GM18873 (cell line): ENCODE measurements at regions not wholly inside any gene's neighbourhood (a gene's known extent, or its start where the extent isn't known, plus 50 kb on each side); places are given as distances from the start of the nearest gene placed in this dataset.

ENCODE experiments used
- ATAC-seq: cut with Tn5 transposase; IDR thresholded peaks from one replicate; pipeline ENCODE4 v1.9.1; 2021; ENCODE audit warnings: mild to moderate bottlenecking, moderate library complexity, moderate number of reproducible peaks; ENCODE audit not compliant: unreplicated experiment, low FRiP score

DNA sequence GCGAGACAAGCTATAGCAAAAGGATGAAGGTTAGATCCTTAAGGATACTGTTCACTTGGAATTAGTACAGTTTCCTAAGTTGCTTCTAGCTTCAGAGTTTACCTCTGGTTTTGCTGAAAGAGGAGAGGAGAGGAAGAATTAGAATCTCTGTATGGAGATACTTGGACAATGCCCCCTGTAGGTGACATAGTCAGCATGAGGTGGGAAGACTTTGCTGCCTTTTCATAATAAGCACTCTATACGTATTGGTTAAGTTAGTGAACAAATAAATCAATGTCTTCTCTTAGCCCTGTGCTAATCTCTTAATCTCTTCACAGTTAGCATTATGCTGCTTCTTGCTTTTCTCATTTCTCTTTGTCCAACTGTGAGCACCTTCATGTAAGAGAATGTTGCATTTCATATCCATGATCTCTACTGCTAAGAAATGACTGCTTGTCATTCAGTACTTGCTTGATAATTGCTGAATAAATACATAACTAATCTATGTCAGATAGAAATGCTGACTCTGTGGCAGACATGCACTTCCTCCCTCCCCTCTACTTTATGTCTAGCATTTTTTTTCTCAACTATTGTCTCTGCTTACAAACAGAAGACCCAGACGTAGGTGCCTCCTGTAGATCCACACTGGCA lies 527.2 kb downstream of the GBA3 start:
- ATAC-seq = no peak

DNA sequence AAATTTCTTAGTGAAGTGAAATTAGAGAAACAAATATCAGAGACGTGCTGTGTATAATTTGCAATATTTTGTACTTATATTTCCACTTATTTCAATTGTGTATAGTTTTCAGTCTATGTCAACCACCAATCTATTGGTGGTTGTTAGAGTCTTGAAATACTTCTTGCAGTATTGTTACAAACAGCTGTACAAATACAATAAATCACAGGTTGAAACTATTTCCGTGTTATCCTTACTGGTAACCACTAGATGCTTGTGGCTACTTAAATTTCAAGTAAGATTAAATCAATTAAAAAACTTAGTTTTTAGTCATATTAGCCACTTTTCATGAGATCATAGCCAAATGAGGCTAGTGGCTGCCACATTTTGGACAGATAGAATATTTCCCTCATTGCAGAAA lies 520.5 kb downstream of the GBA3 start:
- ATAC-seq = no peak

DNA sequence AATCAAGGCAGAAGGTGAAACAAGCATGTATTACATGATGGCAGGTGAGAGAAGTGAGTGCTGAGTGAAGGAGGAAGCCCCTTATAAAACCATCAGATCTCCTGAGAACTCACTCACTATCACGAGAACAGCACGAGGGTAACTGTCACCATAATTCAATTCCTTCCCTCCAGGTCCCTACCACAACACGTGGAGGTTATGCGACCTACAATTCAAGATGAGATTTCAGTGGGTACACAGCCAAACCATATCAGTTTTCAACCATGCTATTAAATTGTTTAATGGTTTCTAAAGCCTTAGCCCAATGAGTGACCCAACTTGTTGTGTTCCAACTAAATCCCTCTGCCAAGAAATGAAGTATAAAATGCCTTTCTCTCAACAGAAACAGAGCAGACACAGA lies 519.8 kb downstream of the GBA3 start:
- ATAC-seq = no peak

DNA sequence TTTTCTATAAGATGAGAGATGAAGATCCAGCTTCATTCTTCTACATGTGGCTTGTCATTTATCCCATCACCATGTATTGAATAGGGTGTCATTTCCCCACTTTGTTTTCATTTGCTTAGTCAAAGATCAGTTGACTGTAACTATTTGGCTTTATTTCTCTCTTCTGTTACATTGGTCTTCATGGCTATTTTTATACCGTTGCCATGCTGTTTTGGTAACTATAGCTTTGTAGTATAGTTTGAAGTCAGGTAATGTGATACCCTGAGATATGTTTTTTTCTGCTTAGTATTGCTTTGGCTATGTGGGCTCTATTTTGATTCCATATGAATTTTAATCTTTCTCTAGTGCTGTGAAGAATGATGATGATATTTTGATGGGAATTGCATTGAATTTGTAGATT lies 514.3 kb downstream of the GBA3 start:
- ATAC-seq = no peak

DNA sequence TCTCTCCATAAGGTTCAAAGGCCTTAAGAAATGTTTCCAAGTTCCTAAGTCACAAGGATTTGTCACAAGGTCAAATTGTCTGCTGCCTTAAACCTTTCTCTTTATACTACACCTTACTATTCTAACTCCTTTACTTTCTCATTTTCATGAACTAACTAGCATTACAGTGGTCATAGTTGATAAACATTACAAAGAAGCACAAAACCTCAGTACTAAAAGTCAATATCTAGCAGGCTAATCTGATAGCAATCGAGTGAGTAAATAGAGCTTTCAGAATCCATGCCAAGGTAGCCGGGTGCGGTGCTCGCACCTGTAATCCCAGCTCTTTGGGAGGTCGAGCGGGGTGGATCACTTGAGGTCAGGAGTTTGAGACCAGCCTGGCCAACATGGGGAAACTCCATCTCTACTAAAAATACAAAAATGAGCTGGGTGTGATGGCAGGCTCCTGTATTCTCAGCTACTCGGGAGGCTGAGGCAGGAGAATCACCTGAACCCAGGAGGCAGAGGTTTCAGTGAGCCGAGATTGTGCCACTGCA lies 510.0 kb downstream of the GBA3 start:
- no peak for ATAC-seq

DNA sequence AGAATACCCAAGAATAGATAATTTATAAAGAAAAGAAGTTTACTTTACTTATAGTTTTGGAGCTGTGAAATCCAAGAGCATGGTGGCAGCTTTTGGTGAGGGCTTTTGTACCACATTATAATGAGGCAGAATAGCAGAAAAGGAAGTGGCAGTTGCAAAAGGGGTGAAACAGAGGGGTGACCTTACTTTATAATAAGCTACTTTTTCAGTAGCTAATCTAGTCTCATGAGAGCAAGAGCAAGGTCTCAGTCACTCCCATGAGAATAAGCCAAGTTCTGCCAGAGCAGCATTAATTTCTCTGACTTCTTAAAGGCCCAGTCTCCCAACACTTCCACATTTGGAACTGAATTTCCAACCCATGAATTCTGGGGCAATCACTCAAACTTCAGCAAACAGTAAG lies 502.0 kb downstream of the GBA3 start:
- no peak for ATAC-seq

DNA sequence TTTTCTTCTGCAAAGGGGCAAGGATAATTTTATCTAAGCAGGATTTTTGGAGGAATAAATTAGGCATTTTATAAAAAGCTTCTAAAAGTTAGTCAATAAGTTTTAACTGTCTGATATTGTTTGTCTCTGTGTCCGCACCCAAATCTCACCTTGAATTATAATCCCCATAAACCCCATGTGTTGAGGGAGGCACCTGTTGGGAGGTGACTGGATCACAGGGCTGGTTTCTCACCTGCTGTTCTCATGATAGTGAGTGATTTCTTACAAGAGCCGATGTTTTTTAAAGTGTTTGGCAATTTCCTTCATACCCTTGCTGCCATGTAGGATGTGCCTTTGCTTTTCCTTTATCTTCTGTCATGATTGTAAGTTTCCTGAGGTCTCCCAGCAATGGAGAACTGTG lies 481.4 kb downstream of the GBA3 start:
- no peak for ATAC-seq

DNA sequence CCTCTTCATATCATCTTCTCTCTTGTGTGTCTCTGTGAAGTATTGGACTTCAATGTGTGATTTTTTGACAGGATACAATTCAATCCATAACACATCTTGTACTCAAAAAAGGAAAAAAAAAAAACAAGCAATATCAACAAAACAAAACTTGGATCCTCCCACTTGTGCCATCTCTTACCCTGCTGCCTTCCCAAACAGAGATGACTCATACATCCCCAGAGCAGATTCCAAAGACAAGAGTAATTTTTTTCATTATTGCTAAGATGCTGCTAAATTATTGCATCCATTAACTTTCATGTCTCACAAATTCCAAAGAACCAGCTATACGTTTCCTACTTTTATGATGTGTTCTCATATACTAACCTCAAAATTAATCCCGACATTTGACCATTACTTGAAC lies 479.2 kb downstream of the GBA3 start:
- no peak for ATAC-seq

DNA sequence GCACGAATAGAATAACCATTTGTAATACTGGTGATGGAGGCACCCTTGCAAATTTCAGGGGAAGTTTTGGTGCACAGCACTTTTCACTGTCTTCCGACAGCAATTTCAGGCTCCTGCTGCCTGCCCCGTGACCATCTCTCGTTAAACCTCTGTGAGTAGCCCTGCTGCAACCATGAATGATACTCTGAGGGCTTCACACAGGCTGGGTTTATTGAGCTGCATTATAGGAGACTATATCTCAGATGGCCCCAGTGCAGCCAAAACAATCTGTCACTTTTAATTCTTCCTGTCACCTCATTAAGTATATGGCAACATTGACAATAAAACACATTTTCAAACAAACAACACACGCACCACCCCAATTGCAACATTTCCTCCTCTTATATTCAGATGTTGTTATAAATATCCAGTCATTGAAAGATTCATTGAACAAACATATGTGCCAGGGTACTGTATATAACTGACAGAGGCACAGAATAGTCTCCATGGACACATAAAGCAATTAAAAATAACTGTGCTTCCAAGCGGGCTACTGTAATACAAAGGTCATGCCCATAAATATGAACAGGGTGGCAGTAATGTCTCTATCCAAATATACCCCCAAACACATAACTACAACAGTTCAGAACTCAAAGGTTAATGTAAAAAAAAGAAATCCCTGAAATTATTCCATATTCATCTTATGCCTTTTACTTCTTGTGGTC lies 477.0 kb downstream of the GBA3 start:
- no peak for ATAC-seq

DNA sequence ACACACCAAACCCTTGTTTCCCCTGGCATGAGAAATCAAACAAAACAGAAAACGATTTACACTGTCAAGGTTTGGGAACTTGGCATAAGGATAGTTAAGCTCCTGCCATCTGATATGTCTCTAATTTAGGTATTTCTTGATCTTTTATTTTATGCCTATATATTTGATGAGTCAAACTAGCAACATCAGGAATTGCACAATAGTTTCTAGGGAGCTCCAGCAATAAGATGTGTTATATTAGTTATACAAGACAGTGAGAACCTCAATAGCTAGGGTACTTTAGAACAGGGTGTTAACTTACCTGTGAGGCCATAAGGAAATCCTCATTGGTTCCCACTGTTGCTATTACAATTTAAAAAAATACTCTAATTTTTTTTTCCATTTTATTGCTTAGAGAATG lies 474.2 kb downstream of the GBA3 start:
- no peak for ATAC-seq

DNA sequence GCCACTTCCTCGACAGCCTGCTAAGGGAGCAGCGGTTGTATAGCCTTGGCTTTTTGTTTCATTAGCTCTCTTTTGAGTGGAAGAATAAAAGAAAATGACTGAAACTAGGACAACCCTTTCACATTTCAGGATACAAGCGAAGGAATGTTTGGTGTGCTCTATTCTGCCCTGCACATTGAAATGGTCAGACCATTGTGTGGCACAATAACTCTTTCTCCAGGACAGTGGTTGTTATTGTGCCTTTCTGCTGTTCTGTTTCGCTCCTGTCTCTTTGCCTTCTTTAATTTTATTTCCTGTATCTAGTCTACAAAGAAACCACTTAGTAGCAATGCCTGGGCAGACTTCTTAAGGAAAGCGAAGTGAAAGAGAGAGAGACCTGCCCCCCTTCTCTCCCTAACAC lies 473.7 kb downstream of the GBA3 start:
- no peak for ATAC-seq

DNA sequence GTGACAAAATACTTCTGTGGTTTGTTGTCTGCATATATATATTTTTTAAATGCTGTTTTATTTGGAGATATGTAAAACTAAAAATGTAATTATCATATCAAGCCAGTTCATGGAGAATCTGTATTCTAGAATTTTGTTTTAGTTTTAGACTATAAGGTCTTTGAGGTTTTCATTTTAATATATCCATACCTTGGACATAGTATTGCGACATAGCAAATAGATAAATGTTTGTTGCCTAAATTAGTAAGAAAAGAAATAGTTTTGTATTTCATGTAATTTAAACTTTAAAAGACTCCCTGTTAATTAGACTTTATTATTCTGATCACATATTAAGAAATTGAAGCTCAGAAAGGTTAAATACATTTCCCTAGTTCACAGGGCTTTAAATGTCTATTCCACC lies 472.9 kb downstream of the GBA3 start:
- no peak for ATAC-seq

DNA sequence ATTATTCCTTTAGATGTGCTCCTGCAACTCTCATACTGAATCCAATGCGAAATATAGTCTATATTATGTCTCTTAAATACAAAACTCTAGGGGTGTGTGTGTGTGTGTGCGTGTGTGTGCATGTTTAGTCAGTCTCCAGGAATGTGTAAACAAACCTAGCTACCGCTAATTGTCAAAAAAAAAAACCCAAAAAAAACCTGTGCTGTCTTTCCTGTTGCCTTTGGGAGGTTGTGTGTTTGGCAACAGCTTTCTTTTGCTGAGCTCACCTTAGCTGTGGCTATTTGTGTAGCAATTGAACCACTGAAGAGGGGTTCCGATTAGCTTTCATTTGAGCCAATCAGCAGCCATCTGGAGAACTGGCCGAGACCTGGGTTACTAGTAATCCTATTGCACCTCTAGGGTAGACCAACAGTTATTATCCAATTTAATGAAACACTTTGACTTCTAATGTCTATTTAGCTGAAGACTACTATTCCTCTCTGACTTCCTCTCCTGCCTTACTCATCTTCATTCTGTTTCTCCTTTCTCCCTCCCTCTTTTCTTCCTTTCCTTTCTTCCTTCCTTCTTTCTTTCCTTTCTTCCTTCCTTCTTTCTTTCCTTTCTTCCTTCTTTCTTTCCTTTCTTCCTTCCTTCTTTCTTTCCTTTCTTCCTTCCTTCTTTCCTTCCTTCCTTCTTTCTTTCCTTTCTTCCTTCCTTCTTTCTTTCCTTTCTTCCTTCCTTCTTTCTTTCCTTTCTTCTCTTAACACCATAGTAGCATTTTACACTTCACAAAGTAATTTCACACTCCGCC lies 471.1 kb downstream of the GBA3 start:
- no peak for ATAC-seq

DNA sequence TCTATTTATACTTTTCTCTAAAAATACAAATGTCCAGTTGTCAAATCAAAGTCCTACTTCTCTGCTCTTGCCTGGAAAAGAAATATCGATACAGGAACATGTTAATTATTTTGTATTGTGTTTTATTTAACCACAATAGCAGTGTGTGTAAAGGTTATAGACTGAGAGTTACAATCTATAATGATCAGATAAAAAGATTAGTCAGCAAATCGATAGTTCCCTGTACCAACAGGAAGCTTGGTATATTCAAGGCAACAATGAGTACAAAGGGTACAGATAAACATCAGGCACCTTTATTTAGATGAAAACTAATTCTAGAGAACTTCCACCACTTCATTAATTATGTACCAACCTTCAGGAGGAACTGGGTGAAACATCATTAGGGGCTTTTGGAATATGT lies 469.5 kb downstream of the GBA3 start:
- no peak for ATAC-seq

DNA sequence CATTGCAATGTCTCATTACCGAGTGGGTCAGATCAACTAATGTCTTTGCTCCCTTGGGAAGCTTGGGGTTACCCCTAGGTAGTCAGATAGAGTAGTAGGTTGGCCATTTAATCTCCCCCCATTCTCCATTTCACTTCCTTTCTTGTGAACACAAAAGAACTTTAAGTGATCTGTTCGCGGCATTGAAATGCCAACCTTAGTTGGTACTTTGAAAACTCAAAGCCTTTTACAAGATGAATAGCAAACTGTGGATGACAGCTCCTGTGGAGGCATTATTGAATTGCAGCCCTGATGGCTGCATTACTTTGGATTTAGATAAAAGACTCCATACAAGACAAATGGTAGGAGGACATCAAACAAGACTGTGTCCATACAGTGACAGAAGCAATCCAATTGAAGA lies 469.1 kb downstream of the GBA3 start:
- no peak for ATAC-seq

DNA sequence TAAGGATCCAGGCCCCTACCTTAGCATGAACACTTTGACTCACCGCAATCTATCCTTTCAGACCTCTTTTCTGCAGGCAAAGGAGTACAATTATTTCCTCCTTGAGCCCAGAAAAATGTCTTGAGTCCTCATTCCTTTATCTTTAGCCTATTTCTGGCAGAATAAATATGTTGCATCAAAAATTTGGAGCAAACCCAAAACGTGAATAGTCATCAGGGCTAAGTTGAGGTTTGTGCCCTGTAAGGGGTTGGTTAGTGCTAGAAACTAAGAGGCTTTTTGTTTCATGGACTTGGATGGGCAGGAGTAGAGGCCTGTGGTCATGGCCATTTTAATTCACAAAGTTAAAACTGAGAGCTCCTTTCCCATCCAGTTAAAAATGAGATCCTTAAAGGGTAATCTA lies 460.3 kb downstream of the GBA3 start:
- no peak for ATAC-seq

DNA sequence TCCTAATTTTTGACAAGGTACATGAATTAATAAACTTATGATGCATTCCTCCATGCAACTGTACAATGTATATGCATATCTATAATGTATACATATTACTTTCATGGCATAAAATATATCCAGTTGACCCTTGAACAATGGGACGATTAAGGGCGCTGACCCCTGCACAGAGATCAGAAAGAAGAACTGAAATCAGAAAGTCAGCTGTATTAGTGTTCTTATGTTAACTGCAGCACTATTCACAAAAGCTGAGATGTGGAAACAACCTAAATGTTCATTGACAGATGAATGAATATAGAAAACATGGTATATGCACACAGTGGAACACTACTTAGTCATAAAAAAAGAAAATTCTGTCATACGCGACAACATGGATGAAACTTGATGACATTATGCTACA lies 457.1 kb downstream of the GBA3 start:
- no peak for ATAC-seq

DNA sequence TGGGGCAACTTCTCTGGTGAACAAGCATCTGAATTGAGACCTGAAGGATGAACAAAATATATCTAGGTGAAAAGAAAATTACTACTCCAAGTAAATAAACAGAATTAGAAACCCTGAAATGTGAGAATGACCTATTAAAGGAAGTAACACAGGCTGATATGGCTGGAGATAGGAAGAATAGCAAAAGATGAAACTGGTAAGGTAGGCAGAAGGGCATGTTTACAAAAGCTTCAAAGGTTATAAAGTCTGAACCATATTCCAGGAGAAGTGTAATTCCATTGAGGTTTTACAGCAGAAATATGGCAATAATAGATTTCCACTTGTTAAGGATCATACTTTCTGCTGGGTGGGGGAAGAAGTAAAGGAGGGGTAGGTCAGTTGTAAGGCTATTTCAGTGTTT lies 452.0 kb downstream of the GBA3 start:
- no peak for ATAC-seq

DNA sequence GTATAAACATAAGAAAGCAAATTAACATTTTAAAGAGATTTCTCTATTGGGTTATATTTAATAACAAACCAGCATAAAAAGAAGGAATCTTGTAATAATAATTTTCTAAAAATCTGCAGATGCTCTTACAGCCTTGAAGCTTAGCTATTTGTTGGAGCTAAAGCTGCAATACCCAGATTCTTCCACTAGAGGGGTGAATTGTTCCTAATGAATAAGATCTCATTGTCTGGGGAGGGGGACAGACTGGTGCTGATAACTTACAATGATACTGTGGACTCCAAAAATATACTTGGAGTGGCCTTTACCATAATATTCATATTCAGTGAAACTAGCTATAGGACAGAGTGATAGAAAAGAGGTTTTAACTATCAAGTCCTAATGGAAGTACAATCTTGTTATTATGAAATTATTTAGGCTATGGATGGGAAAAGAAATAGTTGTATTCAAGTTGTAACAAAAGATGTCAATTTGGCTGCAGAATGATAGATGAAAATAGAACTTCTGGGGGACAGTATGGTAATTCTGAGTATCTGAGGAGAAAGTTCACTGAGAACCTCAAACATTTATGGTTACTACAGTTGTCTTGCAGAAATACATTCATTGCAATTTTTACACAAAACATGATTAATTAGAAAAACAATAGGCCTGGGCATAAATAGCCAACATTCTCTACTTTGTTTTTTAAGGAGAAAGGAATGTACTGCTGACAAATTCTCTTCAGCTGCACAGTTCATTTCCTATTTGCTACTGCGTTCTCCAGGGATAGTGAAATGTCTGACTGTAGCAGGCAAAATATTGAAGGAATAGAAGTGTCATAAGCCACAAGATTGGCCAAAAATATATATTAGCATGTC lies 443.3 kb downstream of the GBA3 start:
- ATAC-seq = no peak

DNA sequence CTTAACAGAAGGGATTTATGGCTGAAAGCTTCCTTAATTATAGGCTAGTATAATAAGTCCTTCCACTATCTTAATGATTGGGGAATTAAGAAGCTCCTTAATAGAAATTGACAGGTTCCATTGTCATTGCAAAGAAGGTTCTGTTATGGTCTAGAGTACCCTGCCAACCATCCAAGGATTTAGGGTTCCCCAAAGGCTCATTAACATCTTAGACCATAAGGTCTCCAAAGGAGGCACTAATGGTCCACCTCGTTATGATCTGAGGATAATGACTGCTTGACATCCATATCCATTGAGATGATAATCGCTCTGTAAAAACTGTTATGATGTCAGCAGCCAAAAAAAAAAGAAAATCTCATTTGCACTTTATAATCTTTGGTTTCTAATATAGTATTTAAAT lies 441.6 kb downstream of the GBA3 start:
- ATAC-seq = no peak

DNA sequence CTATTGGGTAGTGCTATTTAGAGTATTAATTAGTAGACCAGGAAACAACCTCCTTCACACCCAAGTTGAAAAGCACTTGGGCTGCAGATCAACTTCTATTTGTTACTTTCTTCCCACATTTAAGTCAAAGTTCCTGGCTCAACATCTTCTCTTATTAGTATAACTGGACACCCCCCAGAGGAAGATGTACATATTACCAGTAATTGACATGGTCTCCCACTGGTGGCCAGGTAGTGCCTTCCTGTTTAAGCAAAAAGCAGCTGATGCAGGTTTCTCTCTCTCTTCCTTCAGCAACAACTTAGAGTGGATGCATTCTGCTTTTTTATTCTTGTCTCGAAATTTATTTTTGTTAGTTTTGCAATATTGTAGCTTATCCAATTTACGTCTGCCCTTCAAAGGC lies 438.1 kb downstream of the GBA3 start:
- ATAC-seq = no peak
